ENCODE measurements at regions not wholly inside any gene's neighbourhood (a gene's known extent, or its start where the extent isn't known, plus 50 kb on each side); places are given as distances from the start of the nearest gene placed in this dataset.
A peak's percentile ranks its signal among the peaks of the same experiment; 100 is the strongest.

DNA sequence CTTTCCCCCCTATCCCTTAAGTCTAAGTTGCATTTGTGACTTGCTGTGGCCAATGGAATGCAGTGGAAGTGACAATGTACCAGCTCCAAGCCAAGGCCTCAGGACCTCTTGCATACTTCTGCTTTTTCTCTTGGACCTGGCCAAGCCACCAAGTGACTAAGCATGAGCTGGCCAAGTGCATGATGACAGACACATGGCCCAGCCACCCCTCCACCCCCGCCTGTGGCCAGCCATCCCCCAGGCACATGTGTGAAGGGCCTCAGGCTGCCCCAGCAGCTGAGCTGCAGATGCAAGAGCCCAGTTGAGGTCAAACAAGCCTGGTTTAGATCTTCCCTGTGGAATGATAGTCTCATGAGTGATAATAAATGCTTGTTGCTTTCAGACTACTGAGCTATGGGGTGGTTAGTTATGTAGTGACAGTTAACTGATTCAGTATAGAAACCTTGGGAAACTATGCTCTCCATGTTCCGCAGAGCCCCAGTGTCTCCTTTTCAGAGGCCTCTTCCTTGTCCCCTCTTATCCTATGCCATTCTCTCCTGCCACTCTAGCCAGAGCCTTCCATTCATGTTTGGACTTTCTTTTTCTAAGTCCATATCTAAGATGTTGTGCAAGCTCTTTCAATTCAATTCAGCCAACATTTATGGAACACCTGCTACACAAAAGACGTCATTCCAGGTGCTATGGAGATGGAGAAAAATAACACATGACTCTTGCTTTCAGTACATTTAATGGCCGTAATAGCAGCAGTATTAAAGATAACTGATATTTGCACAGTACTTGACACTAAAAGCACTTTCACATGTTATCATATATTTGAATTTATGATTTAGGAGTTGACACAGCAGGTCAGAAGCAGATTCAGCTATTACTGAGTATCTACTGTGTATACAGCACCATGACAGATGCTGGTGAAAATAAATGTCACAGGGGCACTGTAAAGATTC, 55.5 kb upstream of the LOXL4 start:
- no peak for FAIRE-seq
- Histone ChIP-seq H3K36me3 (replicated peaks in 1 of 2; ENCODE audit: control insufficient read depth in 1 of 2, insufficient read depth in 2 of 2, low read length in 2 of 2) (no peaks in the 10 kb centered on the region), H3K9ac (ENCODE audit: insufficient read depth, low read depth, low read length) (no peak overlapping the region), H3K4me2 (ENCODE audit: low read depth, low read length) (no peak overlapping the region), H3K79me2 (ENCODE audit: insufficient read depth, low read length) (no peaks in the 10 kb centered on the region), H2AFZ (ENCODE audit: low read length) (no peak overlapping the region), H3K4me1 (ENCODE audit: insufficient read depth, low read length) (no peaks in the 10 kb centered on the region), H3K27ac (ENCODE audit: extremely low read length, insufficient read depth, low read length) (no peak overlapping the region), H3K9me3 (ENCODE audit: low read length) (no peaks in the 10 kb centered on the region; the same call in 1 of the 2 replicates), H4K20me1 (ENCODE audit: insufficient read depth, low read length) (no peaks in the 10 kb centered on the region), H3K27me3 (ENCODE audit: control insufficient read depth in 1 of 2, insufficient read depth in 2 of 2, low read length in 2 of 2) (peaks cover 7 to 52% of the 10 kb centered on the region in 2 experiments; a peak in 3 of 5 replicates), H3K4me3 (replicated peaks in 1 of 3; ENCODE audit: insufficient read depth in 1 of 3, low read depth in 2 of 3, low read length in 3 of 3) (no peak overlapping the region)
- intact Hi-C loops (cut with micrococcal nuclease; ENCODE audit: unreplicated experiment) = no loop called here
- TF ChIP-seq, protein P1, sequence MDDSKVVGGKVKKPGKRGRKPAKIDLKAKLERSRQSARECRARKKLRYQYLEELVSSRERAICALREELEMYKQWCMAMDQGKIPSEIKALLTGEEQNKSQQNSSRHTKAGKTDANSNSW (CRISPR knock-in tag; IDR thresholded peaks at IDR 0.05; ENCODE audit: borderline replicate concordance) = no peak
- TF ChIP-seq MNT (IDR thresholded peaks at IDR 0.05) (peak; percentile 45), AHDC1 (CRISPR knock-in tag; IDR thresholded peaks at IDR 0.05; ENCODE audit: borderline replicate concordance) (no peak), FOSL2 (CRISPR knock-in tag; IDR thresholded peaks at IDR 0.05) (peak; percentile 79), ZNF674 (CRISPR knock-in tag; IDR thresholded peaks at IDR 0.05; ENCODE audit: low read depth) (no peak), SATB2 (CRISPR knock-in tag; IDR thresholded peaks at IDR 0.05) (no peak), ZNF749 (CRISPR knock-in tag; IDR thresholded peaks at IDR 0.05; ENCODE audit: borderline replicate concordance) (no peak), ZNF598 (CRISPR knock-in tag; IDR thresholded peaks at IDR 0.05; ENCODE audit: borderline replicate concordance) (no peak), ZNF597 (CRISPR knock-in tag; IDR thresholded peaks at IDR 0.05) (no peak), ZNF776 (CRISPR knock-in tag; IDR thresholded peaks at IDR 0.05) (no peak), SETDB1 (CRISPR knock-in tag; IDR thresholded peaks at IDR 0.05; ENCODE audit: borderline replicate concordance) (no peak), SAP130 (CRISPR knock-in tag; IDR thresholded peaks at IDR 0.05; ENCODE audit: low read depth) (no peak)
- WGBS (ENCODE audit: low lambda C conversion rate) = 53% methylated on average over 3 of the region's 4 CpGs
- ChIA-PET CTCF (ENCODE audit: low intra/inter-chr PET ratio, low total read pairs) (no interaction called here), POLR2A (no interaction called here)
- no TSS peak for BruUV-seq (replicated peaks)
- in situ Hi-C loops (cut with HindIII; ENCODE audit: extremely low pct_ligation_motif_present, low pct_unique_long_range_greater_than_20kb) = loop anchor here (25.0 kb wide), 1 partner anchor 411 kb away; no protein-coding TSS in a partner anchor
- ATAC-seq = no peak; the same call in 2 of the 3 replicates
- peak; percentile 20 for DNase-seq (ENCODE audit: low spot score)

All from HepG2 (cell line).